Prostate gland (tissue), 2 donors: ENCODE measurements at regions not wholly inside any gene's neighbourhood (a gene's known extent, or its start where the extent isn't known, plus 50 kb on each side); places are given as distances from the start of the nearest gene placed in this dataset.
"Not testable (repeated sequence)": the region's sequence is repeated elsewhere in the genome, so short reads cannot be mapped to it uniquely, and the experiment has no call there.

ENCODE experiments used
- POLR2AphosphoS5 ChIP-seq: sonication (generic); formaldehyde crosslinking; IDR thresholded peaks from one replicate; pipeline ENCODE4 v1.6.1; 2017; ENCODE audit warnings: antibody characterized with exemption
- TF ChIP-seq, protein P1 (sequence below), 4 experiments: fragments of 200-600 bp in 2 of 4; fragments of 450-650 bp in 2 of 4; sonication (generic) in 2 of 4; IDR thresholded peaks; 1 replicate in 3 of 4; 2 replicates in 1 of 4; pipeline ENCODE4 v1.5.1; 2016 to 2019; ENCODE audit warnings: antibody characterized with exemption in 4 of 4, mild to moderate bottlenecking in 2 of 4, moderate library complexity in 2 of 4

DNA sequence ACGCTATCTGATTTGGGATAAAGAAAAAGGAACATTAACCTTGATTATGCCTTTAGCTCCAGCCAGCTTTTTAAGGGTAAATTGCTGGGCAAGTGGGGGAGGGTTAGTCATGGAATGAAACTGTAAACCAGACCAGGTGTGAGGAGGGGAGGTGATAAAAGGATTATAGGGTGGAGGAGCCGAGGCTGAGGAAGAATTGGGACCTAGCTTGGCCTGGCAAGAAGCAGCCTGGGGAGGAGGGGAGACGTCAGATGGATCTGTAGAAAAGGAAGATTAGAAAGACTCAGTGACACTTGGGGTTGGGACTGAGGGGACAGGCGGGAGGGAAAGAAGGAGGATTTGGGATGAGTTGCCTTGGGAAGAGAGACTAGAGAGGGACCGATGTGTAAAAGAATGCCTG, 590.8 kb upstream of the MDGA2 start:
- TF ChIP-seq, protein P1, sequence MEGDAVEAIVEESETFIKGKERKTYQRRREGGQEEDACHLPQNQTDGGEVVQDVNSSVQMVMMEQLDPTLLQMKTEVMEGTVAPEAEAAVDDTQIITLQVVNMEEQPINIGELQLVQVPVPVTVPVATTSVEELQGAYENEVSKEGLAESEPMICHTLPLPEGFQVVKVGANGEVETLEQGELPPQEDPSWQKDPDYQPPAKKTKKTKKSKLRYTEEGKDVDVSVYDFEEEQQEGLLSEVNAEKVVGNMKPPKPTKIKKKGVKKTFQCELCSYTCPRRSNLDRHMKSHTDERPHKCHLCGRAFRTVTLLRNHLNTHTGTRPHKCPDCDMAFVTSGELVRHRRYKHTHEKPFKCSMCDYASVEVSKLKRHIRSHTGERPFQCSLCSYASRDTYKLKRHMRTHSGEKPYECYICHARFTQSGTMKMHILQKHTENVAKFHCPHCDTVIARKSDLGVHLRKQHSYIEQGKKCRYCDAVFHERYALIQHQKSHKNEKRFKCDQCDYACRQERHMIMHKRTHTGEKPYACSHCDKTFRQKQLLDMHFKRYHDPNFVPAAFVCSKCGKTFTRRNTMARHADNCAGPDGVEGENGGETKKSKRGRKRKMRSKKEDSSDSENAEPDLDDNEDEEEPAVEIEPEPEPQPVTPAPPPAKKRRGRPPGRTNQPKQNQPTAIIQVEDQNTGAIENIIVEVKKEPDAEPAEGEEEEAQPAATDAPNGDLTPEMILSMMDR (IDR thresholded peaks at IDR 0.05) = not testable (repeated sequence)
- not testable (repeated sequence) for TF ChIP-seq POLR2AphosphoS5
